Fibroblast of pulmonary artery (primary cell): ENCODE measurements at regions not wholly inside any gene's neighbourhood (a gene's known extent, or its start where the extent isn't known, plus 50 kb on each side); places are given as distances from the start of the nearest gene placed in this dataset.

Source experiments
- DNase-seq: peaks from one replicate; pipeline ENCODE4 v3.0.0-alpha.2; 2010; ENCODE audit warnings: low read depth
- H3K4me3 ChIP-seq: replicated peaks from 2 replicates; pipeline ENCODE4 v1.5.1; 2011; ENCODE audit warnings: low read depth, mild to moderate bottlenecking, control low read depth, low read length, moderate library complexity
- TF ChIP-seq, protein P1 (sequence below): IDR thresholded peaks from 2 replicates; pipeline ENCODE4 v1.5.1; 2011; ENCODE audit warnings: mild to moderate bottlenecking, control low read depth, low read length, inconsistent platforms; ENCODE audit errors: missing control alignments

- TF ChIP-seq, protein P1, sequence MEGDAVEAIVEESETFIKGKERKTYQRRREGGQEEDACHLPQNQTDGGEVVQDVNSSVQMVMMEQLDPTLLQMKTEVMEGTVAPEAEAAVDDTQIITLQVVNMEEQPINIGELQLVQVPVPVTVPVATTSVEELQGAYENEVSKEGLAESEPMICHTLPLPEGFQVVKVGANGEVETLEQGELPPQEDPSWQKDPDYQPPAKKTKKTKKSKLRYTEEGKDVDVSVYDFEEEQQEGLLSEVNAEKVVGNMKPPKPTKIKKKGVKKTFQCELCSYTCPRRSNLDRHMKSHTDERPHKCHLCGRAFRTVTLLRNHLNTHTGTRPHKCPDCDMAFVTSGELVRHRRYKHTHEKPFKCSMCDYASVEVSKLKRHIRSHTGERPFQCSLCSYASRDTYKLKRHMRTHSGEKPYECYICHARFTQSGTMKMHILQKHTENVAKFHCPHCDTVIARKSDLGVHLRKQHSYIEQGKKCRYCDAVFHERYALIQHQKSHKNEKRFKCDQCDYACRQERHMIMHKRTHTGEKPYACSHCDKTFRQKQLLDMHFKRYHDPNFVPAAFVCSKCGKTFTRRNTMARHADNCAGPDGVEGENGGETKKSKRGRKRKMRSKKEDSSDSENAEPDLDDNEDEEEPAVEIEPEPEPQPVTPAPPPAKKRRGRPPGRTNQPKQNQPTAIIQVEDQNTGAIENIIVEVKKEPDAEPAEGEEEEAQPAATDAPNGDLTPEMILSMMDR, result no peak
- H3K4me3 ChIP-seq, result no peak overlapping the region
- DNase-seq, result no peak
Measured at GRCh38 chr7:156002362-156003066, 190.3 kb upstream of the SHH start.

DNA sequence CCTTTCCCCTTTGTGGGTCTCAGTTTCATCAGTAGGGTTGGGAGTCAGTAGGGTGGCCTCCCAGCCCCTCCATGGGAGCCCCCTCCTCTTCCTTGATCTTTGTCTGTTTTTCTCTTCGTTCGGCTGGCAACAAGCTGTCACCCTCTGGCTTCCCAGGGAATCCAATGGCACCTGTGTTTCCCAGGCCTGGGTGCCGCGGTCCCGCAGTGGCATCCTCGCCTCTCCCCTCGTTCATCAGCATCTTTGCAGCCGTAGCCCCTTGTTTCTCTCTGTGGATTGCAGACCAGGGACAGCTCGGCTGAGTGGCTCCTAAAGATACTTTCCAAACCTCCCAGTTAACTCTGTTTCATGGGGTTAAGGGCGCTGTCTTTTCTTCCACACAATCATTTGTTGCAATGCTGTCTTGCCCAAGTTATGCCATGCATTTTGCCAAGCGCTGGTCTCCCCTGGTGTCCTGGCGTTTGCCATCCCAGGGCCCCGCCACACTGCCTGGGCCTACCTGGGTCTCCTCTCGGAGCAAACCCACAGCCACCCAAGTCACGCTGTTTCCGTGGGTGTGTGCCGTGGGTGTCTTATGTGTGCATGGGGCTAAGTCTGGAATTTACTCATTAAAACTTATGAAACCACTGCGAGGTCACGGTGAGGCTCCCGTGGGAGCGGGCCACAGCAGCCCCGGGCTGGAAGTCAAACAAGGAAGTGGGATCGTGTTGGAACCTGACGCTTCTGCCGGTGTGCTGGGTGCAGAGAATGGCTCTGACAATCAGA lies 189.4 kb upstream of the SHH start:
- TF ChIP-seq, protein P1, result no peak
- DNase-seq, result no peak
- H3K4me3 ChIP-seq, result no peak overlapping the region

DNA sequence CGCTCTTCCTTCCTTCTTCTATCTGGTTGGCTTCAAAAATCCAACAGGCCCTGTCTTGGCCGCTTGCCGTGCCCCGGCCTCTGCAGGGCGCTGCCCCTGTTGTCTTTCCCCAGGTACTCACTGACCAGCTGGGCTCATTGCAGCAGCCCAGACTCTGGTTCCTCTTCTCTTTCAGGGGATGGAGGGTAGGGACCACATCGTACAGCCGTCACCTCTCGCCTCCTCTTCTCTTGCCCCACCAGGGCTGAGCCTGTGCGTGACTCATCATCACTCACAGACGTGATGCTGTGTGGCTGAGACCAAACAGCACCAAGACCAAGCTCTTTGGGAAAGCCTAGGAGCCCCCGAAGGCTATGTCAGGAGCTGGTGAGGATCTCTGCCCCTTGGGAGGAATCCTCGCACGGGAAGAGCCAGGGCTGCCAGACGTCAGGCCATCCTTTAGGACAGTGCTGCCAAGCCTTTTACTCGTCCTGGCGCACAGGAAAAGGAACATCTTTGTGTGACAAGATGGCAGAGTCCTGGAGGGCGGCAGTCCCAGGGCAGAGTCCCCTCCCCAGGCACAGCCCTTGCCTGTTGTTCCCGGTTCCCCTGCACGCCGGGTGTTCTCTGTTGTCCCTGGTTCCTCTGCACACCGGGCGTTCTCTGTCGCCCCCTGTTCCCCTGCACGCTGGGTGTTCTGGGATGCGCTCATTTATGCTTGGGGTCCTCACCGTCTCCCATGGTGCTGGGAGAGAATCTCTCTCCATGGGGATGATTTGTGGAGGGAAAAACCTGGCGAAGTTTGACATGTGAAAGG lies 188.5 kb upstream of the SHH start:
- no peak overlapping the region for H3K4me3 ChIP-seq
- DNase-seq, result no peak
- TF ChIP-seq, protein P1, result no peak

- TF ChIP-seq, protein P1, result no peak
- DNase-seq, result no peak
- H3K4me3 ChIP-seq, result no peak overlapping the region
Measured at GRCh38 chr7:155999631-156000489, 187.6 kb upstream of the SHH start.

GRCh38 chr7:155998766-155999630 lies 186.7 kb upstream of the SHH start:
- TF ChIP-seq, protein P1, result no peak
- H3K4me3 ChIP-seq, result no peak overlapping the region
- DNase-seq, result no peak
